CD4-positive, alpha-beta T cell treated with Interleukin-12 subunit alpha and Interleukin-12 subunit beta, for 1 hour (primary cell): ENCODE measurements at regions not wholly inside any gene's neighbourhood (a gene's known extent, or its start where the extent isn't known, plus 50 kb on each side); places are given as distances from the start of the nearest gene placed in this dataset.
"Not testable (repeated sequence)": the region's sequence is repeated elsewhere in the genome, so short reads cannot be mapped to it uniquely, and the experiment has no call there.

Experiments
- DNase-seq: peaks from one replicate; pipeline ENCODE4 v3.0.0-alpha.2; 2020

DNA sequence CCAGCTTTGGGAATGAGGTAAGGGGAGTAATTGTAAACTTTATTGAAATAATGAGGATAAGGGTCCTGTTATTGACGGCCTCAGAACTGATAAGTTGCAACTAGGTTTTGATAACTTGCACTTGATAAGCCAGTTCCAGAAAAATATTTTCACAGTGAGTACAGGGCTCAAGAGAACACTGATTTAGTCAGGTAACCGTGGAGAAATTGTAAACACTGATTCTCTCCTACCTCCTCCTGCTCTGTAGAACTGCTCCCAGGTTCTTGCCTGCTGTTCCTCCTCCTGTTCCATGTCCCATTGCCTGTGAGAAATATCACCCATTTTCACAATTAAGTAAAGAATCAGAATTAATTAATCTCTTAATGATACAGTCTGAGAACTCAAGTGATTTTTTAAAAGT, 55.0 kb upstream of the CXXC4 start:
- no peak for DNase-seq

DNA sequence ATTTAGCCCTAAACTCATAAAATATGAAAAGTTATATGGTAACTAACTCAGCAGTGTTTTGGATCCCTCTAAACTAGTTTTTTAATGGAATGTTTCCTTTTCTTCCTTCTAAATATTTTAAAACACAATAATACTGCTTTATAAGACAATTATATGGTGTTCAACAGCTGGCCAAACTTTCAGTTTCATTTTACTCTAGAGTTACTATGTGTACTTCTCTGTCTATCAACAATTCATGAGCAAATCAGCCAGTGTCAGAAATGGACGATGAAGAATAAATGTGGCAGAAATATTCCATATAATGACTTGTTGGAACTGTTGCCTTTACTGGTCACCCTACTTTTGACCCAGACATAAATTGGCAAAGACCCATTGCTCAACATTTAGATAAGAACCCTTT, 64.8 kb upstream of the CXXC4 start:
- no peak for DNase-seq

DNA sequence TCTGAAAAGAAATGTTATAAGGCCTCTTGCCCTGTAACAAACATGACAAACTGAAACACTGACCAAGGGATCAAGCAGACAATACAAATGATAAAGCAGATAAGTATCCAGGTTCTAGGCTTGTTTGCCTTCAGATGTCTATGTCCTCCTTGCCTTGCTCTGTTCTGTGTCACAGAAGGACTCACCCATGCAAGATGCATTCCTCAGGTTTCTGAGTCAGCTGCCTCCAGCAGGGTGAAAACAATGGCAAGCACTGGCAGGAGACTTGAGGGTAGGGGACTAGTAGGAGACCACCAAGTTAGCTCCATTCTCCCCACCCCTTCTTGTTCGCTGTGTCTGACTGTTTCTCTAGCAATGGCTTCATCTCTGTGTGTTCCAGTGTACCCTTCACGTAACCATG, 76.6 kb upstream of the CXXC4 start:
- DNase-seq: no peak

DNA sequence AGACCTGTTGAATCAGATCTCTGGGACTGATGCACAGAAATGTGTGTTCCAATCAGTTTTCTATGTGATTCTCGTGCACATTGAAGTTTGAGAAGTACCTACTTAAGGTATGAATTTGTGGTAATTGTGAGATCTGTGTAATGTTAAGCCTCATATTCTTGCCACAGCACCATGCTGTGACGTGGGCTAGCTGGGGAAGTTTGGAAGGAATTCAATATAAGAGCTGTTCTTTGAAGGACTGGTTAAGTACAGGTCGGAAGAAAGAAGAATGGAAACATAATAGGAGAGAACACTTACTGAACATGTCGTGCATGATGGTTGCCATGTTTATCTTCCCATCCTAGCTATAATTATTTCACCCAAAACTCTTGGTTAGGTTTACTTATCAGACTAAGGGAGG, 79.7 kb upstream of the CXXC4 start:
- no peak for DNase-seq

DNA sequence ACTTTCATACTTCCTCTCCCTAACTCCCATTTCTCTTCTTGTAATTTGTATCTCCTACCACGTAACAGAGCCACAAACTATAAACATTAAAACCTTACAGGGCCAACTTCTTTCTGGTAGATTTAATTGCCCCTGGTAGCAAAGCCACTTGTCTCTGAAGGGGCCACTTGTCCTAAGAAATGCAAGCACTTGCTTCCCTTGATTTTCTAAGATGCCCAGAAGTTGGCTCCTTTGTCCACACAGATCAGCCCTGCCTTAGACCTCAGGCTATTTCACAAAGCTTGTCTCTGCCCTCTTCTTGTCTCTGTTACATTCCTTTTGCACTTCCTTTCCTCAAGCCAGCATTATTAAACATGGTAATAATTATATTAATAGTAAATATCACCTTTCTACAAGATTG, 80.6 kb upstream of the CXXC4 start:
- no peak for DNase-seq

DNA sequence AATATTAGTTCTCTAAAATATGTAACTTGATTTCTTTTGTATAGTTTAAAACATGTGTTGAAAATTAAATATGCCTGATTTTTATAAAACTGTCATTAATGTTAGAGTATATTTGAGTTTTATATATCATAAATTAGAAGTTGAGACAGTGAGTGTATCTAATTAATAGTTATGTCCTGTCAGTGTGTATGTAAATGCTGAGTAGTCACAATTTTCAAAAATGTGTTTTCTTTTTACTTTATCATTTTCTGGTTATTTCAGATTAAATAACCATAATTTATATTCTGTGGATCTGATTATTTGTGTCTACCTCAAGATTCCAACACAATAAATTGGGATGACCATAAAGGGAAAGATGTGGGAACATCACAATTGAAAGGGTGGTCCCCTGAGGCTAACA, 82.7 kb upstream of the CXXC4 start:
- DNase-seq: no peak

DNA sequence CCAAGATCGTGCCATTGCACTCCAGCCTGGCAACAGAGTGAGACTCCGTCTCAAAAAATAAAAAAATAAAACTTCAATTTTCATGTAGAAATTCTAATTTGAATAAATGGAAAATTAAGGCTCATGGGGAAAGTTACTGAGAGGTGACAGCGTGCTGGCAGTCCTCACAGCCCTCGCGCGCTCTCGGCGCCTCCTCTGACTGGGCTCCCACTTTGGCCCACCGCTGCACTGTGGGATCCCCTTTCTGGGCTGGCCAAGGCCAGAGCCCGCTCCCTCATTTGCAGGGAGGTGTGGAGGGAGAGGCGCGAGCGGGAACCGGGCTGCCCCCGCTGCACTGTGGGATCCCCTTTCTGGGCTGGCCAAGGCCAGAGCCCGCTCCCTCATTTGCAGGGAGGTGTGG, 86.8 kb upstream of the CXXC4 start:
- not testable (repeated sequence) for DNase-seq

DNA sequence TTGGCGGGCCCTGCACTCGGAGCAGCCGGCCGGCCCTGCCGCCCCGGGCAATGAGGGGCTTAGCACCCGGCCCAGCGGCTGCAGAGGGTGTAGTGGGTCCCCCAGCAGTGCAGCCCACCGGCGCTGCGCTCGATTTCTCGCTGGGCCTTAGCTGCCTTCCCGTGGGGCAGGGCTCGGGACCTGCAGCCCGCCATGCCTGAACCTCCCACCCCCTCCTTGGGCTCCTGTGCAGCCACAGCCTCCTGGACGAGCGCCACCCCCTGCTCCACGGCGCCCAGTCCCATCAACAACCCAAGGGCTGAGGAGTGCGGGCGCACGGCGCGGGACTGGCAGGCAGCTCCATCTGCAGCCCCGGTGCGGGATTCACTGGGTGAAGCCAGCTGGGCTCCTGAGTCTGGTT, 87.4 kb upstream of the CXXC4 start:
- not testable (repeated sequence) for DNase-seq

DNA sequence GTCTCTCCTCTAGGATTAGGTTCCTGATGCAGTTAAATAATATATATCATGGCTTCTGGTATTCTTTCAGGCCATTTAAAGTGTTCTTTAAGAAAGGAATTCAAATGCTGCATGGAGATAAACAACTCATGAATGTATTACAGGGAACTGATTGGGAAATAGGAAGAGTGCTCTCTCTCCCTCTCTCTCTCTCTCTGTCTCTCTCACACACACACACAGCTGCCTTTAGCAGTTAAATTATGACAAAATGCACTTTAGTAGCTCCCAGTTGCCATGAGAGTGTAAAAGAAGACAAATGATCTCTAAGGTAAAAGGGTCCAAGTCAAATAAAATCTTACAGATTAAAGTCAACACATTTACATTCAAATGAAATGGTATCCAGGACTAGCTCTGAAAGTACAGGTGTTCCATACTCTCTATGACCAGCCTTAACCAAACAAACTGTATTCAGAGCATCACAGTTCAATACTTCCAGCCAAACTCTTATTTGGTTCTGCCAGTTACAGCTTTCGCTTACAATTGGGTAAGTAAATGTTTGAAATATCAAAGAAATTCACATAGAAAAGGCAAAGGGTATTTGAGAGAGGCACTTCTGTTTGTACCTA, 94.7 kb upstream of the CXXC4 start:
- DNase-seq: no peak

DNA sequence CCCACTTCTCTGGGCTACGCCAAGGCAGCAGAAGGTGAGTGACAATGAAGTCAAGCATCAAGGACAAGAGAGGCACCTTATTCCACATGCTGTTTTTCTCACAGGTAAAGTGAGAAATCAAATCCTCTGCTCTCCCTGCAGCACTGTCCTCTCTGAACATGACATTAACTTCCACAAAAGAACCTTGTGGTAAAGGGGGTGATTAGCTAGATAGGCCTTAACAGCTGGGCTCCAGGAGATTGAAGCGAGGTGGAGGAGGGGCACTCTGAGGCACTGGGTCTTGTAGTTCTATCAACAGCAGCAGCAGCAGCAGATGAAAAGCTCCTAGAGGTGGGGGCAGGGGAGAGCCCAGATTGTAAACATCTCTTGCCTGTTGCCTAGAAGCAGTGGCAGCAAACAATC, 96.8 kb upstream of the CXXC4 start:
- no peak for DNase-seq

DNA sequence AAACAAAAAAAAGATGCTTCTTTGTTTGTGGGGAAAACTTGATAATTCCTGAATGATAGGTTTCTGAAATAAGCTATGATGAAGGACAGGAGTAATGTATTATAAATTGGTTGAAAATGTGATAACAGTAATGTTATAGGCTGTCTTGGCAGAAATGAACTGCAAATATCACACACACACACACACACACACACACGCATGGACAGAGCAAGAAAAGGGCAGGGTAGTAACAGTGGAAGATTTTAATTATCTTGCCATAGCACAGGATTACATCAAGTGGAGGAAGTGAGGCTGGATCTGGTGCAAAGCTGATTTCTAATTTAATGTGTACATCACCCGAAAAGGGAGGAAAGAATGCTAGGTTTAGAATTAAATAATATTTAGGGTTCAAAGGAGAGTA, 97.5 kb upstream of the CXXC4 start:
- no peak for DNase-seq

DNA sequence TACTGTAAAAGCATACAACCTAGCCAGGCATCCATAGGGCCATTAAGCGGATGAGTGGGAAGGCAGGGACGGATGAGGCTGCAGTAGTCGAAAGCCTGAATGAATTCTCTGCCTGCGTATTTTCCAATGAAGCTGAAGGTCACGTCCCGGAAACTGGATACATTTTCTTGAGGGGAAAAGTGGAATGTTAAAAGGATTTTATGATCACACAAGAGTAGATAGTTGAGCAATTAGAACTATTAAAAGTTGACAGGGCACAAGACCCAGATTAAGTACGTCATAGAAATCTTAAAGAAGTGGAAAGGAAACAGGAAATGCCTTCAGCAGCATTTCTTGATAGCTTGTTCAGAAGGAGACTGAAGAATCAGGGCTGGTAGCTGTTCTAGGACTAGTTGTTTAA, 98.3 kb upstream of the CXXC4 start:
- DNase-seq: no peak

DNA sequence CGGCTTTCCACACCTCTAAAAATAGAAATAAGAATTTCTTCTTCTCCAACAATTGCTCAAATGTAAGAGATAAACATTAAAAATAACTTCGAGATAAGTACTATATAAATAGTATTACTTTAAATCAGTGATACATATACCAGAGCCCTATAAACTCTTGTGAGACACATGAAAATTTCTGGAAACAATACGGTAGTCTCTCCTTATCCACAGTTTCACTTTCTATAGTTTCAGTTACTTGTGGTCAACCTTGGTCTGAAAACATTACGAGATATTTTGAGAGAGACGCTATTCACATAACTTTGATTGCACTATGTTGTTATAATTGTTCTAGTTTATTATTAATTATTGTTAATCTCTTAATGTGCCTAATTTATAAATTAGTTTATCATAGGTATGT, 101.5 kb upstream of the CXXC4 start:
- no peak for DNase-seq

DNA sequence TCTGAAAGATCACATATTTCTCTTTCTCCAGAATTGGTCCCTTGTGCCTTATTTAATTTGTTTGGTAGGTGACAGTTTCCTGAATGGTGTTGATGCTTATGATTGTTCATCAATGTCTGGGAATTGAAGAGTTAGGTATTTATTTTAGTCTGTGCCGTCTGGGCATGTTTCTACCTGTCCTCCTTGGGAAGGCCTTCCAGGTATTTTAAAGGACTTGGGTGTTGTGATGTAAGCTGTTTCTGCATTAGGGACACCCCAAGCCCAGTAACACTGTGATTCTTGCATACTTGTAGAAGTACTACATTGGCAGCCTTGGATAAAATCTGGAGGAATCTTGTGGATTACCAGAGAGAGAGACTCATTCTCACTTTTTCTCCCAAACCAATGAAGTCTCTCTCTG, 120.8 kb upstream of the CXXC4 start:
- DNase-seq: no peak

DNA sequence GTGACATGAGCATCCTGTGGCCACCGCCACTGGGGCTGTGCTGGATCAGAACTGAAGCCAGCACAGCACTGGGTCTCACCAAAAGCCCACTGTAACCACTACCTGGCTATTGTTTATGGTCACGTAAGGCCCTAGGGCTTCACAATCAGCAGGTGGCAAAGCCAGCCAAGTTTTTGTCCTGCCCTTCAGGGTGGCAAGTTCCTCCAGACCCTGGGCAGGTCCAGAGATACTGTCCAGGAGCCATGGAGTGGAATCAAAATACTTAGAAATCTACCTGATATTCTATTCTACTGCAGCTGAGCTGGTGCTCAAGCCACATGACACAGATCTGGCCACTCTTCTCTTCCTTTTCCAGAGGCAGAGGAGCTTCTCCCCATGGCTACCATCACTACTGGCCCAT, 121.2 kb upstream of the CXXC4 start:
- DNase-seq: no peak

DNA sequence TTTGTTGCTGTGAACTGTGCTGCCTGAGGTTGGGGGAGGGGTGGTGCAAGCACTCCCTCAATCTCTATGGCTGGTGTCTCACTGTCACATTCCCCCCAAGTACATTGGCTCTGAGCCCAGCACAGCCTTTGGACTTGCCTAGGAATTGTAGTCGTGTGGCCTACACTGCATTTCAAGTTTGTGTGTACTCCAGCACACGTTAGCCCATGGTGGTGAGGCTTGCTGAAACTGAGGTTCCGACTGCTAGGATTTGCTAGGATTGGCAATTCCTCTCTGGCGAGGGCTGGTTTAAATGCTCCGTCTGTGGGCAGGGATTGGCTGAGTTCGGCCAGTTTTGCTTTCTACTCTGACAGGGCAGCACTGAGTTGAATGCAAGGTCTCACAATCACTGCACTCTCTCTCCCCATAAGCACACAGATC, 121.7 kb upstream of the CXXC4 start:
- no peak for DNase-seq

DNA sequence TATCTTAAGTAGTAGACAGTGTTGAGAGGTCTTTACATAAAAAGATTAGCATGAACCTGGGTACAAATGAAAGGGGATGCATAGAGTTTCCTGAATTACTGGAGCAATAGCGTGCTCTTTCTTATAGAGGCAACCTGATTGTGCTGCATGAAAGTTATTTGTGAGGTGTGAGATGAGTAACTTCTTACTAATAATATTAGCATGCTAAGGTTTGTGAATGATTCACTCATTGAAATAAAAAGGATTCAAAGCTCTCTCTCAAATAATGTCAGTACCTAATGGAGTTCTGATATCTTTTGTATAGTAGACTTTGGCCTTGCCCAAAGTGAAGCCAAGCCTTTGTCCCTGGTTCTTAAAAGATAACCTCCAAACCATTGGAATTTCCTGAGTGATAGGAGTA, 131.0 kb upstream of the CXXC4 start:
- DNase-seq: no peak

DNA sequence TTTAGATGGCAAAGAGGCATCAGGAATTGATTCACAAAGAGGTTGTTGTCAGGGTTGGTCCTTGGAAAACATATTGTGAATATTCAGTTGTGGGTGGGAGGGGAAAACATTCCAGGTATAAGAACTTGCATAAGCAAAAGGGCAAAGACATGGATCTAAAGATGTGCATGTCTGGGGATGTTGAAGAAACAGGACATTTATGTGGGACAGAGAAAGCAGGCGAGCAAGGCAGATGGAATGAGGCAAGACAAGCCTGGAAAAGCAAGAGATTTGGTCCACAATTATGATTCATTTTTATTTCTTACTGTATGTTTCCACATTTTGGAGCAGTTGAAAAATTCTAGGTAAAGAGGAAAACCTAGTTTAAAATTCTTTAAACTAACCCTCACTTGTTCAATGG, 134.9 kb upstream of the CXXC4 start:
- no peak for DNase-seq

DNA sequence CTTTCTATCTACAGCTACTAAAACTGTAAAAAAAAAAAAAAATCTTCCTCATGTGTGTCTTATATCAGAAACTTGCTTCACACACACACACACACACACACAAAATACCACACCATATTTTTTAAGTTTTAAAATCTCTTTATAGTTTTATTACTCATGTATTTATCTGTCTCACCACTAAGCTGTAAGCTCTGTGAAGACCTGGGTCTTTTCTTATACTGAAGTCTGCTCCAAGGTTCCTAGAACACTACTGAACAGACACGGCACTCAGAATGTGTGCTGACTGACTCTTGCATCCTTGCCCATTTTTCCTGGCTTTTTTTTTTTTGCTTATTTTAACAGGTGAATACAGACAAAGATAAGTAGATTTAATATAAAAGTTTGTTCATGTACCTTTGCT, 135.6 kb upstream of the CXXC4 start:
- DNase-seq: no peak

DNA sequence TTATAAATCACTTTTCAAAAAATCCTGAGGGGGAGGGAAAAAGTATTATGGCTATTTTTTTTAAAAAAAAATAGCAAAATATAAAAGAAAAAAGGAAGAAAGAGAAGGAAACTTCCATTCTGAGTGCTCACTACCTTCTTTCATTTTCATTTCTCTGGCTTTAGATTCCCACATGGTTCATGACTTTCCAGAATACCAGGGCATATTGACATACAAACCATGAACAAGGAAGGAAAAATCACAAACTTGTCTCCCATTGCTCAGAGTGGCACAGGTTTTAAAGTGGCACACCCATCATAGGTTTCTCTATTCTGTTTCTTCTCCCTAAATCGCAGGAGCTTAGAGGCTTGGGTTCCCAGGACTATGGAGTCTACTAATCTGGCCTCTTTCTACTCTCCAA, 136.3 kb upstream of the CXXC4 start:
- no peak for DNase-seq

DNA sequence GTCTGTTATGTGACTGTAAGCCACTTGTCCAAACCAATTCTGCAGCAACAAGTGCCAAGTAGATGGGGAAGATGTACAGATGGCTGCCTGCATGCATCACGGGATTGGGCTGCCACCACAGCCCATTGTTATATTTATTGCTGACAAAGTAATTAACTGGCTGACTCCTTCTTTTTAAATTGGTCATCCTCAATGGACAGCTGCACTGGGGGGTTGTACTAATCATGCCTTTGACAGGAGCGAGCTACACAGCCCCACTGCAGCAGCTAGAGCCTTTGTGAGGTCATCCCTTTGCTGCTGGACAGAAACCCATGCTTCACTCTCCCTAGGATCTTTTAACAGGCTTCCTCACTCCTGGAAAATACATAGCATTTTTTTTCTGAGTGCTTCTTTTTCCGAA, 146.7 kb upstream of the CXXC4 start:
- no peak for DNase-seq

DNA sequence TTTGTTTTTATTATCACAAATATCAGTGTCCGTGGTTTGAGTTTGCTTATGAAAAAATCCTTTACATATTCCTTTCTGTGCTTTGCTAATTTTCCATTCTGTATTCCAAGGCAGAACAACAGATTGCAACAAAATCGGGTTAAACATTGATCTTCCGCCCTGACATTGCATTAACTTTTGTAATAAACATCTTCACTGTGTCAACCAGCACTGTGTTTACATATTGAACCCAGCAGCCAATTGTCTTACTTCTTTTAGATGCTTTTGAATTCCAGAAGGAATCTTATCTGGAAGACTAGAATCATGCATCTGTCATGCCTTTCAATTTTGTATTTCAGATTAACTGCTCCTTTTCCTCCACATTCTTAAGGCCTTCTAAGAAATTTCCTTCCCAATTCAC, 147.8 kb upstream of the CXXC4 start:
- DNase-seq: no peak

DNA sequence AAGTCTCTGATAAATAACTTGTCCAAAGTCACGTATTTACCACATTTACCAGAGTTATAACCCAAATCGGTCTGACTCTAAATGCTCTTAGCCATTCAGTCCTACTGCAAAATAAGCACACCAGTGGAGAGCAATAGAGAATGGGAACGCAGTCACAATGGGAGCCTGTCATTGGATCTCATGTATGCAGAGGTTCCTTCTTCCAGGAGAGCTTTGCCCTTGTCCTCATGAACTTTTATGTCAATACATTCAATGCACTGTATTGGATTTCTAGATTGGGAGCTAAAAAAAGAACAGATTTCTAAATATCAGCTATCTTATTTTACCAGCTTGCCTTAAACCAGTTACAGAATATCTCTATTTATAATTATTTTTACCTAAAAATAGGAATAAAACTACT, 149.1 kb upstream of the CXXC4 start:
- DNase-seq: no peak

DNA sequence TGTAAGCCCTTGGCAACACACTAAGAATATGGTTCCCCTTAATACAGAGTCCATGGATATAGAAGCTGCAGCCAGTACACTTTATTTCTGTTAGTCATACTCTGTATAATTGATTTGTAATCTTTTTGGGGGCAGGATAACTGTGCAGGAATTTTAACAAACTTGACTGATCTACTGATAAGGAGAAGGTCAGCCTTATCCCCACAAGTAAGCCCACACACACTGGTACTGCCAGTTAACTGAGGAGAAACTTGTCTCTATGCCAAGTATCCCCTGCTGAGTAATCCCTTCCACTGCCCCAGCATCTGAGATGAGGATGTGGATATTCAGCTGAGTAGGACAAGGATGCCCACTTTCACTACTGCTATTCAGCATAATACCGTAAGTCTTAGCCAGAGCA, 154.9 kb upstream of the CXXC4 start:
- DNase-seq: no peak

DNA sequence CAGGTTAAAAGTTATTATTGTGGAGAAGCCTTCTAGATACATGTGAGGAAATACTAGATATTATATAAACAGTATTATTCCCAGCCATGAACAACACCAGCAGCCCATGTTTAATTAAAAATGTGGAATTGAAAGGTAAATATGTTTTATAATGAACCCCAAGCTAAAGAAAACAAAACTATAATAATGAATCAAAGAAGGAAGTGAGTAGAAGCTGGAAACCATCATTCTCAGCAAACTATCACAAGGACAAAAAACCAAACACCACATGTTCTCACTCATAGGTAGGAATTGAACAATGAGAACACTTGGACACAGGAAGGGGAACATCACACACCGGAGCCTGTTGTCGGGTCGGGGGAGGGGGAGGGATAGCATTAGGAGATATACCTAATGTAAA, 167.6 kb upstream of the CXXC4 start:
- DNase-seq: not testable (repeated sequence)

DNA sequence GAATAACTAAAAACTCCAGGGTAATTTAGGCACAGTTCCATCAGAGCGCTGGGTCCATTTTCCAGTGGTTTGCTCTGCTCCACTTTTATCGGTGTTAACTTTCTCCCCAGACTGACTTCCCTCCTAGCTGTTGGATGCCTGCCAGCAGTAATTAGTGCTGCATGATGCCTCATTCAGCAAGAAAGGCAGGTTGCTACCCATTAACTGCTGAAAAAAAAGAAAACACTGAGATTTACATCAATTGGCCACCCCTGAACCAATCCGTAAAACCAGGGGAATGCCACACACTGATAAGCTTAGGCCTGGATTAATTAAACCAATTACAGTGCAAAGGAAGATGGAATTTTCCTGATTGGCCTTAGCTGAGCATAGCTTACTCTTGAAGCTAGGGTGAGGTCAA, 182.4 kb upstream of the CXXC4 start:
- DNase-seq: no peak
